ENCODE measurements at regions not wholly inside any gene's neighbourhood (a gene's known extent, or its start where the extent isn't known, plus 50 kb on each side); places are given as distances from the start of the nearest gene placed in this dataset.
"Not testable (repeated sequence)": the region's sequence is repeated elsewhere in the genome, so short reads cannot be mapped to it uniquely, and the experiment has no call there.

DNA sequence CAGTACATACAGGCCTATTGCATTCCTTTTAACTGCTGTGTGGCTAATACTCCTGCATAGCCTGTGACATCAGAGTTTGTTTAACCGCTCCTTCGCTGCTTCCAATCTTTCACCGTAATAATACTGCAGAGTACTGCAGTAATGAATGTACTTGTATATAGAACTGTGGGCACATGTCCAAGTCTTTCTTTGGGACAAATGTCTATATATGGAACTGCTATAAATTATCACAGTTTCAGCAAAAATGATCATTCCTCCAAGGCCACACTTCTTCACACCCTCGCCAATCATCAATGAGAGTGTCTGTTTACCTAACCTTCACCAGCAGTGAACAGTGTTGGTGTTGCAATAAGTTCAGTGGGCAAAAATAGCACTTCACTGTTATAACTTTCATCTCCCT, 230.4 kb downstream of the SP3 start:
- no peak for DNase-seq (ENCODE audit: low spot score)

DNA sequence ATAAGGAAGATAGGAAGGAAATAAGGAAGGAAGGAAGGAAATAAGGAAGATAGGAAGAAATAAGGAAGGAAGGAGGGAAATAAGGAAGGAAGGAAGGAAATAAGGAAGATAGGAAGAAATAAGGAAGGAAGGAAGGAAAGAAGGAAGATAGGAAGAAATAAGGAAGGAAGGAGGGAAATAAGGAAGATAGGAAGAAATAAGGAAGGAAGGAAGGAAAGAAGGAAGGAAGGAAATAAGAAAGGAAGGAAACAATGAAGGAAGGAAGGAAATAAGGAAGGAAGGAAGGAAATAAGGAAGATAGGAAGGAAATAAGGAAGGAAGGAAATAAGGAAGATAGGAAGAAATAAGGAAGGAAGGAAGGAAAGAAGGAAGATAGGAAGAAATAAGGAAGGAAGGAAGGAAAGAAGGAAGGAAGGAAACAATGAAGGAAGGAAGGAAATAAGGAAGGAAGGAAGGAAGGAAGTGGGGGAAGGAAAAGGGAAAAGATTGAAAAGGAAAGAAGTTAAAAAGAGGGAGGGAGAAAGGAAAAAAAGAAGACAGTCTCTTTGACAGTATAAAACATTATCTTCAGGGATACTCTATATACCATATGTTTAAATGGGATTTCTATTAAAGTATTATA, 227.1 kb downstream of the SP3 start:
- DNase-seq (ENCODE audit: low spot score), result not testable (repeated sequence)

DNA sequence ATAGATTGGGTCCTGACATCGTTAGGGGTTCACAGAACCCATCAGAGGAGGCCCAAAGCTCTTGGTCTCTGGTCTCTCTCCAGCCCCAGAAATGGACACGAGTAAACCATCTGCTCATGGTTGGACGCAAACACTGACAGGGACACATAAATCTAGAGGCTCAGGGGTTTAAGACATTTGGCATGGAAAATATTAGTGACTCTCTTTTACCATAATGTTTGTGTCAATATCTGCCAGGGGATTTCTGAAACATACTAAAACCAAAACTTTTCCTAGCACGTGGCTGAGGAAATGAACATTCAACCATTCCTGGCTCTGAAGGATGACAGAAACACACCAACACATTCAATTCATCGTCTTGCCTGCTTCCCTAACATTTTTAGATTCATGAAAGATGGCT, 226.2 kb downstream of the SP3 start:
- no peak for DNase-seq (ENCODE audit: low spot score)

DNA sequence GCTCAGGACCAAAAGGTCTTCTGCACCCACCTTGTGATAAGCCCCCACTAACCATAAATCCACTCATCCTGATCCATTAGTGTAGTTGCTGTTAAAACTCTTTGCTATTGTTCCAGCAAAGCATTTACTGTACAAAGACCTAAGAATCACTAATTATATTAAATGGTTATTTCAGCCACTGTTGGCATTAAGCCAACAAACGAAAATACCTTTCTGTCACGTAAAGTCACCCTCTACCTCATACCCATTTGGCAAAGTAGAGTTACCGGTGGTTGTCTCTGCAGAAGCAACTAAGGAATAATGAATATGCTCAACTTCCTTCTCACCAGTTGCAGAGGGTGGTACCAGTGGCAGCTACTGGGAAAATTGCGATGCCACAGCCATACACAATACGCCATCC, 224.5 kb downstream of the SP3 start:
- DNase-seq (ENCODE audit: low spot score), result no peak

DNA sequence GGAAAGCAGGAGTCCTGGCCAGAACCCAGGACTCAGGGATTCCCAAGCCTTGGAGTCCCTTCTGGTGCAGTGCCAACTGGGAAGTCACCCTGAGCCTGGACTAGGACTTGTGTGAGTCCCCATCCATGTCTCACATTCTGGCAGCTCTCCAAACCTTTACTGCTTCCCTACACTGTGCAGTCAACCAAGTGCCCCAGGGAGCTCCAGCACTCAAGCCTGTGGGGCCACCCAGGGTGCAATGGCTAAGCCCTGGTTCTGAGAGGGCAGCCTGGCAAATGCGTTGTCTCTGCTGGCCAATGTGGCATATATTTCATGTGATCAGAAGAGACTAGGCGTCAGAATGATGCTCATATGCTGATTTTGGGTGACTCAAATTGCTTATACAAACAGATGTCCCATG, 223.4 kb downstream of the SP3 start:
- DNase-seq (ENCODE audit: low spot score), result no peak

DNA sequence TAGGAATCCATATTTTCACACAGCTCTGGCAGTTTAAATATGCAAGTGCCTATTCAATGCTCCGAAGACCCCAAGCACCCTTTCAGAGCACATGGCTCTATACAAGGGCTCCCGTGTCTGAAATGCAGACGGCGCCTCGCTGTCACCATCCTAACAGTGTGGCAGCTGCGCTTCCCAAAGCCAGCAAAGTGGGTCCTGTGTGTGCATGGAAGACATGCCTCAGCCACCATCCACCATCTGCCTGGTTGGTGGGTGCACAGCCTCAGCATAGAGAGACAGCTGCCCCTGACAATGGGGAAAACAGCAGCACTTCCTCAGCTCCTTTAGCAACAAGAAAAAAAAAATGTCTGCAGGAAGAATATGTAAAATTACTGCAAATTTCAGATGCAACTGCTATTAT, 218.1 kb downstream of the SP3 start:
- DNase-seq (ENCODE audit: low spot score), result no peak

DNA sequence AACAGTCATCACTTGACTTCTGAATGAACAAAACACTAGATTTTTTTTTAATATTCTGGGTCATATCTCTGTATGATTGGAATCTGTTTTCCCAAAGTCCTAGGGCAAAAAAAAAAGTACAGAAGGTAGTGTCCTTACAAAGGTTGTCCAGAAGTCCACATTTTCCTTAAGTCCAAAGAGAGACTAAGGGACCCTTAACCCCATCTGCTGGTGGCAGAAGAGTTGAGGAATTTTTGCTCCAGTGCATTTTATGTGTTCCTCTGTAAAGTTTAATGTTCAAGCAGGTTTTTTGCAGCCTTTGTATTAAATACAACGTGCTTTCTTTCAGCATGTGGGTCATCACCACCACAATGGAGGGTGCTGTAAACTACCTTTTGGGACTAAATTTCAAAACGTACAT, 215.9 kb downstream of the SP3 start:
- DNase-seq (ENCODE audit: low spot score), result no peak

DNA sequence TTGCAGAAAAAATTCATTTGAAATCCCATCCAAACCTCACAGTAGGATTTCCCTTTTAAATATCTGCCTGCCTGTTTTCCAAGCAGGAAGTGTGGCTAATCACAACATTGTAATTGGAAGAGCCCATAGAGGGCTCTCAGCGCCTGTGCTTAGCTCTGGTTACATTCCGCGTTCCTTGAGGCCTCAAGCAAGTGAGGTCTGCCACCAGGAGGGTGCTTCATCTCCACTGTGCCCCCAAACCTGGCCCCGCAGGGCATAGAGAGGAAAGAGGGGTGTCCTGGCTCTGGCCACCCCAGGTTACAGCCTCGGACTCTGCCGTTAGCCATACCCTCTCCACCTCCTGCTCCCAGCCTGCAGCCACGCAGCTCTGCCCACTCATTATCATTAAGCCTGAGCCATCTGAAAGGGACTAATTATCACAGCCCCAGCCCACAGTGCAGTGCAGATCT, 214.8 kb downstream of the SP3 start:
- no peak for DNase-seq (ENCODE audit: low spot score)

DNA sequence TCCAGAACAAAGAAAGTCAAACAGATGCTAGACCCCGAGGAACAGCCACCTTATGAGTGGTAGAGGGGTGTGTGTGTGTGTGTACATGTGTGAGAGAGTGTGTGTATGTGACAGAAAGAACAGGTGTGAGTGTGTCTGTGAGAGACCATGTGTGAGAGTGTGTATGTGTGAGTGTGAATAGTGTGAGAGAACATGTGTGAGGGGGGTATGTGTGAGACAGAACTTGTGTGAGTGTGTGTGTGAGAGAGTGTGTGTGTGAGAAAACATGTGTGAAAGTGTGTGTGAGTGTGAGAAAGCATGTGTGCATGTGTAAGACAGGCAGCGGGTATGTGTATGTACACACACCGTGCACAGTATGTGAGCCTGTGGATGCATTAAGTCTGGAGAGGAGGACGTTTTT, 214.3 kb downstream of the SP3 start:
- DNase-seq (ENCODE audit: low spot score), result no peak

DNA sequence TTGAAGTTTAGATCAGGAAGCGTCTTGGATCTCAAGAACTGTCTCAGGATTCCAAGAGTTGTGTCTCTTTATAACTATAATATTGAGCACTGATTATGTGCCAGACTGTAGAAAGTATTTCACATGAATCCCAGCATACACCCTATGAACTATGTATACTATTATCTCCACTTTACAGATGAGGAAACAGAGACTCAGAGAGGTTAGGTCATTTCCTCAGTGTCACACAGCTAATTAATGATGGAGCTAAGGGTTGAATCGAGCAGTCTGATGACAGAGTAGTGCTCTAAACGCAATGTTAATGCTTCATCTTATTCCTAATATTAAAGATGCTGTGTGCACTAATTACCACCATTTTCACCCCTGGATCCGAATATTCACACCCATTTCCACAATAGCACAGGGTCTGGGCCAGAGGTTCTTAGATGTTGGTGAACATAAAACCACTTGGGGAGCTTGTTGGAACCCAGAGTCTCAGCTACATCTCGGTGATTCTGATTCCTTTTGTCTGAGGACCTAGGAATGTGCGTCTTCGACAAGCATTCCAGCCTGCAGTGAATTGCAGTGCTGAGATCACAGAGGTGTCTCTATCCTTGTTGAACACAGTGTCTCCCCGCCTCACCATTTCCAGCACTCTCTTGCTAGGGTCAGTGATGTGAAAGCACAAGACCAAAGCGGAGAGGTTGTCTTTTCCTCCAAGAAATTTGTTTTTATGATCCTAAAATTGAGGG, 213.8 kb downstream of the SP3 start:
- no peak for DNase-seq (ENCODE audit: low spot score)

DNA sequence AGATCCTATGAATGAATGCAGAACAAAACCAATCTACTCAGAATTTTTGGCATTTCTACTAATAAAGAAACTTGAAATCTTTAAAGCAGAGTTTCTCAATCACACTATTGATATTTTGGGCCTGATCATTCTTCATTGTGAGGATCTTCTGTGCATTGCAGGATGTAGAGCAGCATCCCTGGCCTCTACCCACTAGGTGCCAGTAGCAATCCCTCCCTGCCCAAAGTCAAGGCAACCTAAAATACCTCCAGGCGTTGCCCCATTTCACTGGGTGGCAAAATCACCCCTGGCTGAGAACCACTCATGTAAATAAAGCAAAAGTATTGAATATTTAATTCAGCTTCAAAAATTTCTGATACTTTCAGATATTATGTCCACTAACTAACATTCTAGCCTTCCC, 213.0 kb downstream of the SP3 start:
- DNase-seq (ENCODE audit: low spot score), result no peak

DNA sequence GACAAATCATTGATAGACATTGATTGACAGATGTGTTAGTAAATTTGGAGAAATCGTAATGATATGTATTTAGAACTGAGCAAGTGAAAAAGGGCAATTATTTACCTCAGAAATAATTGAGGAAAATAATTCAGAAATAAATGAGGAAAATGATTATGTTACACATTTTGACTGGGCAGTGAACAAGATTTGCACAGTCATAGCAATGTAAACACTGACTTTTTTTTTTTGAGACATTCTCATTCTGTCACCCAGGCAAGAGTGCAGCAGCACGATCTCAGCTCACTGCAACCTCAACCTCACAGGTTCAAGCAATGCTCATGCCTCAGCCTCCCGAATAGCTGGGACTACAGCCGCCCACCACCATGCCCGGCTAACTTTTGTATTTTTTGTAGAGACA, 211.7 kb downstream of the SP3 start:
- DNase-seq (ENCODE audit: low spot score), result no peak

DNA sequence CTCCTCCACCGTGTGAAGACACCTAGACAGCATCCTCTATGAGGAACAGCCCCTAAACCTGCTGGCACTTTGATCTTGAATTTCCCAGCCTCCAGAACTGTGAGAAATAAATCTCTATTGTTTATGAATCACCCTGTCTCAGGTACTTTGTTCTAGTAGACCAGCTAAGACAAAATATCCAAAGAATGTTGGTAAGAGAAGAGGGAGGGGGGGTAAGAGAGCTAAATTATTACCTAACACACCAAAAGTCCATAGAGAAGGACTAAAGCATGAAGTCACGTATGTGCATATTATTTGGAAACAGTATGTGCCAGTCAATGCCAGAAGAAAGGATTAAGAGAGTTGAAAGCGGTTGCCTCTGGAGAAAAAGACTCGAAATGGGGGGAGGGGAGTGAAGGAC, 211.0 kb downstream of the SP3 start:
- DNase-seq (ENCODE audit: low spot score), result no peak

DNA sequence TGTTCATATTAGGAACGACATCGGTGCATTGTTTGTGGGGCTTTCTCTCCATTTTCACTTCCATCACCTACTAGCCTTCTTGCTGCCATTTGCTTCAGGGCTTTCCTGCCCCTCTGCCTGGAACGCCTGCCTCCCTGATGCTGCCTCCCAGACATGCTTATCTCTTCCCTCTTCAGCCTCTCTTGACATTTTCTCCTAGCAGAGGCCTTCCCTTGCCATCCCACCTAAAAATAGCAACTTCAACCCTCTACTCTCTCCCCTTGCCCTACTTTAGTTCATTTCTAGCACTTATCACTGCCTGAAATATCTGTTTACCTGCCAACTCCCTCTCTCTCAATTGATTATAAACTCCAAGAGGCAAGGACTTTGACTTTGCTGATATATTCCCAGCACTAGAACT, 210.3 kb downstream of the SP3 start:
- no peak for DNase-seq (ENCODE audit: low spot score)

DNA sequence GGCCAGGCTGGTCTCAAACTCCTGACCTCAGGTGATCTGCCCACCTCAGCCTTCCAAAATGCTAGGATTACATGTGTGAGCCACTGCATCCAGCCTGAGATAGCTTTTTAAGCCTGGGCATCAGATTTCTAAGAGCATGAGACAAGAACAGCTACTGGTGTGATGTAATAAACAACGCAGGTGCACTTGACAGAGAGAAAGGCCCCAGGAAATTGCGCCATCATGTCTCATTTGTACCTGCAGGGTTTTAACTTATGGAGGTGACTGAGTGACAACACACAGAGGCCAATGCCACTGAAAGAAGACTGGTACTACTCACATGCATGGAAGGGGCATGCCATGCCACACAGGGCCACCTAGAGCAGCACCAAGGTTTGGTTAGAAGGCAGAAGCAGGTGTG, 209.4 kb downstream of the SP3 start:
- no peak for DNase-seq (ENCODE audit: low spot score)

DNA sequence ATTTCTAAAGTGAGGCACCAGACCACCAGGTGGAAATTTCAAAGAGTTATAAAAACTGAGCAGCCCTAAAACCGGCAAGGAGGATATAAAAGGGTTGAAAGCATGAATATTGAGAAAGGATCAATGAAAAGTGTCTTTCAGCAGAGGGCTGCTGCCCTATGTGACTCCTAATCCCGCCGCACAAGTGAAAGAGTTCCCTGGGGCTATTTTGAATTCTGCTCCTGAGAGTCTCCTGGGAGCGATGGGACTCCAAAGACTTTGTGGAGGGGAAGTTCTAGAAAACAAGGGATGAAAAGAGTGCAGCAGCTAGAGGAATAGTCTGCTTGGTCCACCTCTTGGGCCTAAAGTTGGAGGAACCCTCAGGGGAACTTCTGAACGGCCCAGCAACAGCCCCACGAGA, 205.2 kb downstream of the SP3 start:
- no peak for DNase-seq (ENCODE audit: low spot score)

DNA sequence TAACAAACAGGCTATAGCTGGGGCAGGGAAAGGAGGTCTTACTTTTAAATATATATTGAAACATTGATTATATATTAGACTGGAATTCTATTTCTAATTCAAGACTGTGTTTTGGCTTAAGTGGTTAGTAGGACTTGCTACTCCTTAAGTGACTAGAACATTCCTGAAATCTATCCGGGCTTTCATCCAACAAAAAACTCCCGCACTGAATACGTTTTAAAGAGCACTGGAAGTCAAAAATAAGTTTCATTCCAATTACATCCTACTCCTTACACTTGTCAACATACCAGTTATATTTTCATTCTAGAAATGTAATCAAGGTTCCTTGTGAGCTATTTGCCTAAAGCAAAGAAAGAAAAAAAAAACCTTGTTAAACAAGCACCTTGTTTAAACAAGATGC, 204.6 kb downstream of the SP3 start:
- DNase-seq (ENCODE audit: low spot score), result no peak

DNA sequence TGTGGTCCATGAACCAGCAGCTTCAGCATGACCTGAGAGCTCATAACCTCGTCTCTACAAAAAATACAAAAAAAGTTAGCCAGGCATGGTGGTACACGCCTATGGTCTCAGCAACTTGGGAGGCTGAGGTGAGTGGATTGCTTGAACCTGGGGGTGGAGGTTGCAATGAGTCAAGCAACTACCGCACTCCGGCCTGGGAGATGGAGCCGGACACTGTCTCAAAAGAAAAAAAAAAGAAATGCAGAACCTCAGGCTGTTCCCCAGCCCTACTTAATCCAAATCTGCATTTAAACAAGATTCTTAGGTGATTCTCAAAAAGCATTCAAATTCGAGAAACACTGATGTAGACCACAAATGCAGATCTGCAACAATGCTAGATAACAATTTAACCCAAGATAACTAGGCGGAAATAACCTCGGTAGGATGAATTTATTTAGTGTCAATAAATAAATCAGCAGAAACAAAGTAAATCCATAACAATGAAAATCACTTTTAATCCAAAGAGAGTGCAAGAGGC, 203.5 kb downstream of the SP3 start:
- DNase-seq (ENCODE audit: low spot score), result no peak

DNA sequence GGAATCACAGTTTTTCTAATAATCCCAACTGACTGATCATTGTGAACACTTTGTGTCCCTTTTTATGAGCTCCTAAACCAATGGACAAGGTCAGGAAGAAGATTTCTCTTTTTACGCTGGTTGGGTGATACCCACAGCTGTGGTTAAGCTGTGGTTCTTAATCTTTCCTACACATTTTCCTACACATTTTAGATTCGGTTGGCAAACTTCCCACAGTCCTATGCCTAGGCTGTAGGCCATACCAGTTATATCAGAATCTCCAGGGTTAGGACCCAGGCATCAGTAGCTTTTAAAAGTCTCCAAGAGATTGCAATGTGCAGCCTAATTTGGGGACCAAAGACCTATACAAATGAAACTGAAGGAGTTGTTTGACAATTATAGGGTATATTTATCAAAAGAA, 203.0 kb downstream of the SP3 start:
- DNase-seq (ENCODE audit: low spot score), result no peak

DNA sequence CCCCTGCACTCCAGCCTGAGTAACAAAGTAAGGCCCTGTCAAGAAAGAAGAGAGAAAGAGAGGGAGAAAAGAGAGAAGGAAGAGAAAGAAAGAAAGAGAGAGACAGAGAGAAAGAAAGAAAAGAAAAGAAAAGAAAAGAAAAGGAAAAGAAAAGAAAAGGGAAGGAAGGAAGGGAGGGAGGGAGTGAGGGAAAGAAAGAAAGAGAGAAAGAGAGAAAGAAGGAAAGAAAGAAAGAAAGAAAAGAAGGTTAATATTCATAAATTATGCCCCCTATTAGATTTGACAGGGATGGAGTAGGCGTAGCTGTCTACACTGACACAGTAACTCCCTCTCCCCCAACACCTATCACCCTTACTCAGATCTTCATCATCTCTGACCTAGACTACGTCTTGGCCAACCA, 202.3 kb downstream of the SP3 start:
- DNase-seq (ENCODE audit: low spot score), result no peak

DNA sequence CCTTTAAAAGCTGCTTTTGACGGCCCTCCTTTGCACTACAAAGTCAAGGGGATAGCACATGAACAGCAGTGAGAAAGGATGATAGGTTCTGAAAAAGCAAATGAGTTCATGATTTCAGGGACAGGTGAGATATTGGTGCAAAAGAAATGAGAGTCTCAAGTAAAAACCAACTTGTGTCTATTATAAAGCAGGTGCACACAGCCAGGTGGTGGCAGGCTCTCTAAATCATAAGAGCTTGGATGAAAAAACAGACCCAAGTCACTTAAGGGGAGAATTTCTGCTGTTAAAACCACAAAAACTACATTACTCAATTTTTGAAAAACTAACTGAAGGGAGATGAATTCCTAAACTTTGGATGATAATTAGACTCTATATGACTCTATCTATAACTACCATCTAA, 201.5 kb downstream of the SP3 start:
- DNase-seq (ENCODE audit: low spot score), result no peak

DNA sequence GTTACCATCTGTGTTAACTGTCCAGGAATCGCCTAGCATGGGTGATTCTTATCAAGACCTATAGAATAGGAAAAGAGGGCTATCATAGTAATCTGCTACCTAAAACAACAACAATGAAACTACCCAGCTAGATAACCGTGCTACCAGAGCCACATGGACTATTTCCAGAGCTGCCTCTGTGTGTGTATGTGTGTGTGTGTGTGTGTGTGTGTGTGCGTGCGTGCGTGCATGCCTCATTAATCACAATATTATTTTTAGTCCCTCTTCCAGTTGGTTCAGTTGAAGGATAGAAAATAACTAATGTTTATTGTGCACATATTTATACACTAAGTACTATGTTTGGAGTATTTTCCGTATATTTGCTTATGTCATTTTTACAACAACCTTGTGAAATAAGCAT, 201.1 kb downstream of the SP3 start:
- DNase-seq (ENCODE audit: low spot score), result no peak

DNA sequence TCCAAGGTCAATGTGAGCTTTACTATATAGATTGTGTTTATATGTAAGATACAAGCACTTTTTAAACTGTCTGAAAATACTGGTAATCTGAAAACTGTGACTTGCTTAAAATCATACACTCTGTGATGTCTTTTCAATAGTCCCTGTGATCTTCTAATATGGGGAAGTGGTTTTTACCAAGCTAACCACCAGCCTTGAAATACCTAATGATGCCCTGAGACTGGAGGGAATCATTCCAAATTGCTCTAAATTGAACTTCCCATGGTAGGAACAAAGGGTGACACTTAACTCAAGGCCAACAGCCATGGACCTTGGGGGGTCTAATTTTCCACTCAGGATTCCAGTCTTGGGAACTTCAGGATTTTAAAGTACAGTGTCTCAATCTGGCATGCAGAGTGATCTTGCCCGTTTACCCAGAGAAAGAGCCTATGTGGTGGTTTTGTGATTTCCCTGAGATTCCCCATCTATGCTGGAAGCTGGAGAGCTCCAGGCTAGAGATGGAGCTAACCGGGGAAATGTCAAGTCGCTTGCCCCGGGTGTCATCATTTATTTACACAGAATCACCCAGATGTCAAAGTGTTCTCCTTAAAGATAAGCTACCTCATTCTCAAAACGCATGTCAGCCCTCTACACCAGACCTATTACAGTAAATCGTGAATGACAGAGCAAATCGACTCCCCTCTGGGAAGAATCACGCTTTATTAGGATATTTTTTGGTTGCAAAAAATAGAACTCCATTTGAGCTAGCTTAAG, 198.5 kb downstream of the SP3 start:
- DNase-seq (ENCODE audit: low spot score), result no peak
